ENCODE measurements at regions not wholly inside any gene's neighbourhood (a gene's known extent, or its start where the extent isn't known, plus 50 kb on each side); places are given as distances from the start of the nearest gene placed in this dataset.

DNA sequence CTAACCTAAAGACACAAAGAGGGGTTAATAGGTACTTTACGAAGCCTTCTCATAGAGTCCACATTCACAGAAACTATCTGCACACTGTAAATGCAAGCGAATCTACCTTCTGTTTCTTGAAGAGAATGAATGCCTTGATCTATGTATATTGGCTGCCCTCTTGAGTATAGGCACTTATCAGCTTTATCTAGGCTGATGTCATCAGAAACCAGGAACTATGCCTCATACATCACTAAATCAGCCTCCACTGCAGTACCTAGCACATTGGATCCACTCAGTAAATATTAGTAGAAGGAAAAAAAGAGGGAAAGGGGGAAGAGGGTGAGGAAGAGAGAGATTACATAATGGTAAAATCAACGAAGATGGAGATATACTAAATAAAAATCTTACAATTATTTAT lies 477.1 kb downstream of the CAAP1 start:
- Mint-ChIP-seq H3K36me3 (ENCODE audit: low read depth, unreplicated experiment) (no peaks in the 10 kb centered on the region), H3K9me3 (ENCODE audit: unreplicated experiment) (no peaks in the 10 kb centered on the region), H3K27ac (ENCODE audit: unreplicated experiment) (no peak overlapping the region), H3K27me3 (ENCODE audit: low read depth, unreplicated experiment) (no peaks in the 10 kb centered on the region), H3K4me1 (ENCODE audit: low read depth, unreplicated experiment) (no peaks in the 10 kb centered on the region), H3K4me3 (ENCODE audit: unreplicated experiment) (no peak overlapping the region)
- H3K4me2 ChIP-seq (ENCODE audit: low read length): no peak overlapping the region
- no peaks in the 10 kb centered on the region for H3K36me3 ChIP-seq (ENCODE audit: insufficient read depth, low read length)
- H3K9ac ChIP-seq (ENCODE audit: low read length): no peak overlapping the region
- DNase-seq (ENCODE audit: low read depth): no peak
- H3K4me1 ChIP-seq (ENCODE audit: insufficient read depth, low read length): no peaks in the 10 kb centered on the region
- no peak for FAIRE-seq
- no peaks in the 10 kb centered on the region for H3K9me3 ChIP-seq (ENCODE audit: insufficient read depth, low read depth, low read length)
- TF ChIP-seq CTCF (IDR thresholded peaks at IDR 0.05; ENCODE audit: insufficient read depth, low read depth, low read length) (no peak), EZH2 (IDR thresholded peaks at IDR 0.05; ENCODE audit: insufficient read depth, low read length) (no peak)
- H2AFZ ChIP-seq (ENCODE audit: low read depth, low read length): no peak overlapping the region
- no peaks in the 10 kb centered on the region for H3K79me2 ChIP-seq (ENCODE audit: insufficient read depth, low read length)
- no peak overlapping the region for H3K27ac ChIP-seq (ENCODE audit: low read depth, low read length)
- H4K20me1 ChIP-seq (ENCODE audit: insufficient read depth, low read length): no peaks in the 10 kb centered on the region
- no peak overlapping the region for H3K4me3 ChIP-seq (ENCODE audit: insufficient read depth, low read depth, low read length)
- H3K27me3 ChIP-seq (ENCODE audit: insufficient read depth, low read length): no peaks in the 10 kb centered on the region

DNA sequence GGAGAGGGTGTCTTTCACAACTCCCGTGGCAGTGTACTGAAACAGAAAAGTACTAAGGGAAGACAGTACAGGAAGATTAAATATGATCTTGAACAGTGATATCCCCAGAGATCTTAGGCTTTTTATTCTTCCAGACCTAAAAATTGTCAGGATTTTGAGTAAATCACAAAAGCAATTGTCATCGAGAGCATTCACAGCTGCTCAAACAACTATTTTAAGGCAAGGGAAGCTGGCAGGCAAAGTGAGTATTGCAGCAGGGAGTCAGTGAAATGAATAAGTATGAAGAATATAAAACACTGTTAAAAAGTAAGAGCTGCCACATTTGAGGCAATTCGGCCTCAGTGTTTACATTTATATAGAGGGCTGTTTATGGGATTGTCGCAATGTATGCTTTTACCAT lies 479.0 kb downstream of the CAAP1 start:
- Histone ChIP-seq H3K4me1 (ENCODE audit: insufficient read depth, low read length) (no peaks in the 10 kb centered on the region), H3K79me2 (ENCODE audit: insufficient read depth, low read length) (no peaks in the 10 kb centered on the region), H3K9ac (ENCODE audit: low read length) (no peak overlapping the region), H3K27me3 (ENCODE audit: insufficient read depth, low read length) (no peaks in the 10 kb centered on the region), H4K20me1 (ENCODE audit: insufficient read depth, low read length) (no peaks in the 10 kb centered on the region), H3K27ac (ENCODE audit: low read depth, low read length) (no peak overlapping the region), H3K9me3 (ENCODE audit: insufficient read depth, low read depth, low read length) (no peaks in the 10 kb centered on the region), H3K36me3 (ENCODE audit: insufficient read depth, low read length) (no peaks in the 10 kb centered on the region), H3K4me2 (ENCODE audit: low read length) (no peak overlapping the region), H2AFZ (ENCODE audit: low read depth, low read length) (no peak overlapping the region), H3K4me3 (ENCODE audit: insufficient read depth, low read depth, low read length) (no peak overlapping the region)
- no peaks in the 10 kb centered on the region for H3K36me3 Mint-ChIP-seq (ENCODE audit: low read depth, unreplicated experiment)
- no peak overlapping the region for H3K4me3 Mint-ChIP-seq (ENCODE audit: unreplicated experiment)
- H3K4me1 Mint-ChIP-seq (ENCODE audit: low read depth, unreplicated experiment): no peaks in the 10 kb centered on the region
- H3K27ac Mint-ChIP-seq (ENCODE audit: unreplicated experiment): no peak overlapping the region
- DNase-seq (ENCODE audit: low read depth) (no peak), FAIRE-seq (no peak)
- no peaks in the 10 kb centered on the region for H3K9me3 Mint-ChIP-seq (ENCODE audit: unreplicated experiment)
- H3K27me3 Mint-ChIP-seq (ENCODE audit: low read depth, unreplicated experiment): no peaks in the 10 kb centered on the region
- TF ChIP-seq EZH2 (IDR thresholded peaks at IDR 0.05; ENCODE audit: insufficient read depth, low read length) (no peak), CTCF (IDR thresholded peaks at IDR 0.05; ENCODE audit: insufficient read depth, low read depth, low read length) (no peak)

DNA sequence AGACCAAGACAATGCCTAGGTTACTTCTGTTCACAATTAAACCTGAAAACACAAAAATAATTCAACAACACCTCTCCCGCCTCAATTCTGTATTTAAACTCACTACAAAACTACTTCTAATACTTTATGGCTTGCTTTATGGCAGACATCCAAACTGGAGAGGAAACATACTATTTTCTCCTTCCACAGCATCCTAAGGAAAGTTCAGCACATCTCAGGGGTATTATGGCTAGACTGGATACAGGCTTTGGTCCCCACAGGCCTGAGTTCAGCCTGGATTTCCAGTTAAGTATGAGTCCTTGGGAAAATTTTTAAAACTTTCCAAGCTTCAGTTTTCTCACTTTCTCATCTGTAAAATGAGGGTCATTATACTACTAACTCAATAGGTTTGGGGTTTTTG lies 480.2 kb downstream of the CAAP1 start:
- no peaks in the 10 kb centered on the region for H3K4me1 ChIP-seq (ENCODE audit: insufficient read depth, low read length)
- no peaks in the 10 kb centered on the region for H3K79me2 ChIP-seq (ENCODE audit: insufficient read depth, low read length)
- H3K4me2 ChIP-seq (ENCODE audit: low read length): no peak overlapping the region
- no peaks in the 10 kb centered on the region for H4K20me1 ChIP-seq (ENCODE audit: insufficient read depth, low read length)
- no peaks in the 10 kb centered on the region for H3K4me1 Mint-ChIP-seq (ENCODE audit: low read depth, unreplicated experiment)
- no peak overlapping the region for H3K27ac ChIP-seq (ENCODE audit: low read depth, low read length)
- H3K4me3 Mint-ChIP-seq (ENCODE audit: unreplicated experiment): no peak overlapping the region
- FAIRE-seq: no peak
- H2AFZ ChIP-seq (ENCODE audit: low read depth, low read length): no peak overlapping the region
- H3K36me3 ChIP-seq (ENCODE audit: insufficient read depth, low read length): no peaks in the 10 kb centered on the region
- no peak overlapping the region for H3K9ac ChIP-seq (ENCODE audit: low read length)
- H3K27me3 Mint-ChIP-seq (ENCODE audit: low read depth, unreplicated experiment): no peaks in the 10 kb centered on the region
- H3K4me3 ChIP-seq (ENCODE audit: insufficient read depth, low read depth, low read length): no peak overlapping the region
- no peaks in the 10 kb centered on the region for H3K9me3 Mint-ChIP-seq (ENCODE audit: unreplicated experiment)
- no peak for TF ChIP-seq CTCF (IDR thresholded peaks at IDR 0.05; ENCODE audit: insufficient read depth, low read depth, low read length)
- TF ChIP-seq EZH2 (IDR thresholded peaks at IDR 0.05; ENCODE audit: insufficient read depth, low read length): no peak
- H3K36me3 Mint-ChIP-seq (ENCODE audit: low read depth, unreplicated experiment): no peaks in the 10 kb centered on the region
- H3K9me3 ChIP-seq (ENCODE audit: insufficient read depth, low read depth, low read length): no peaks in the 10 kb centered on the region
- H3K27ac Mint-ChIP-seq (ENCODE audit: unreplicated experiment): no peak overlapping the region
- no peak for DNase-seq (ENCODE audit: low read depth)
- H3K27me3 ChIP-seq (ENCODE audit: insufficient read depth, low read length): no peaks in the 10 kb centered on the region
